ENCODE measurements at regions not wholly inside any gene's neighbourhood (a gene's known extent, or its start where the extent isn't known, plus 50 kb on each side); places are given as distances from the start of the nearest gene placed in this dataset.

DNA sequence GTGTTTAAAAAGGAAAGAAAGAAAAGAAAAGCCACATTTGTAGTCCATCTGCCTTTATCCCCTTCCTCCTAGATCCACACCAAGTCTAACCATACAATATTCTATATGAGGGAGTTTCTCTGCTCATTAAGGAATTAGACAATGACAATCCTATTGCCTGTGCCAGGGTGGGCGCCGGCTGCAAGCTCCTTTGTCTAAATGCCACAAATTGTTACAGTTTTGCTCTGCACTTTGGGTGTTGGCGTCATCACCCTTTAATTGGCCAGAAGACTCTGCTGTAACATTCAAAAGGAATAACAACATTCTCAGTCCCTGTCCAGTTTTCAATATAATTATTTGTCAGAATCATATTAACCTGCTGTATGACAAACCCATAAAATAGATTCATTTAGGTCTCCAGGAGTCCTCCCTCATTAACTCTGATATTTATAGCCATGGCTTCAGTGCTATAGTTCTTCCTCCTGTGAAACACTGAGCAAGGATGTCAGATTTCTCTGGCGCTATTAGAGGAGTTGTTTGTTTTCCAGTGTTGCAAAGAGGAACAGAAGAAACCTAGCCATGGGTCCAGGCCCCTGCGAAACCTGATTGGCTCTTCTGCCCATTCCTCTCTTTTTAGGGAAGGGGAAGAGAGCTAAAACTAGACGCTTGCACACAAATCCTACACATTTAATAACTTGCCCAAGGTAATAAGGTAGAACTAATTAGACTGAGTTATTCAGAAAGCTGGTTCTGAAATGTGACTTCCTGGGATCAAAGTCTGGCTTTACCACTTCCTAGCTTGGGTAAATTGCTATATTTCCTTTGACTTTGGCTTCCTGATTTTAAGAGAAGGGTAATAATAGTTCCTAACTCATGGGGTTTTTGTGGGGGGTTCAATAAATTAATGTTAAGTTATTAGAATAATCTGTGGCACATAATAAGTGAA, 112.4 kb downstream of the CD47 start:
- FAIRE-seq (no peak), DNase-seq (ENCODE audit: low read depth, low spot score) (no peak)
- no peaks in the 10 kb centered on the region for H3K9me1 ChIP-seq (ENCODE audit: control insufficient read depth, extremely low read depth, insufficient read depth, low read length)
- no peaks in the 10 kb centered on the region for H3K9me3 ChIP-seq (ENCODE audit: control insufficient read depth, low read depth, low read length)
- no peak overlapping the region for H2AFZ ChIP-seq (ENCODE audit: control insufficient read depth, low read length)
- H3K36me3 ChIP-seq (ENCODE audit: control insufficient read depth in 2 of 2, extremely low read depth in 1 of 2, insufficient read depth in 2 of 2, low read length in 2 of 2): no peaks in the 10 kb centered on the region
- TF ChIP-seq, protein P1, sequence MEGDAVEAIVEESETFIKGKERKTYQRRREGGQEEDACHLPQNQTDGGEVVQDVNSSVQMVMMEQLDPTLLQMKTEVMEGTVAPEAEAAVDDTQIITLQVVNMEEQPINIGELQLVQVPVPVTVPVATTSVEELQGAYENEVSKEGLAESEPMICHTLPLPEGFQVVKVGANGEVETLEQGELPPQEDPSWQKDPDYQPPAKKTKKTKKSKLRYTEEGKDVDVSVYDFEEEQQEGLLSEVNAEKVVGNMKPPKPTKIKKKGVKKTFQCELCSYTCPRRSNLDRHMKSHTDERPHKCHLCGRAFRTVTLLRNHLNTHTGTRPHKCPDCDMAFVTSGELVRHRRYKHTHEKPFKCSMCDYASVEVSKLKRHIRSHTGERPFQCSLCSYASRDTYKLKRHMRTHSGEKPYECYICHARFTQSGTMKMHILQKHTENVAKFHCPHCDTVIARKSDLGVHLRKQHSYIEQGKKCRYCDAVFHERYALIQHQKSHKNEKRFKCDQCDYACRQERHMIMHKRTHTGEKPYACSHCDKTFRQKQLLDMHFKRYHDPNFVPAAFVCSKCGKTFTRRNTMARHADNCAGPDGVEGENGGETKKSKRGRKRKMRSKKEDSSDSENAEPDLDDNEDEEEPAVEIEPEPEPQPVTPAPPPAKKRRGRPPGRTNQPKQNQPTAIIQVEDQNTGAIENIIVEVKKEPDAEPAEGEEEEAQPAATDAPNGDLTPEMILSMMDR (optimal IDR thresholded peaks at IDR 0.05 in 1 of 3, IDR thresholded peaks at IDR 0.05 in 1 of 3, conservative IDR thresholded peaks at IDR 0.05 in 1 of 3; ENCODE audit: extremely low read depth in 1 of 3, insufficient read depth in 2 of 3, low read length in 3 of 3): no peak
- dilution Hi-C loops (cut with MboI; ENCODE audit: extremely low pct_ligation_motif_present, low sequenced_read_pairs): no loop called here
- no peaks in the 10 kb centered on the region for H3K79me2 ChIP-seq (ENCODE audit: control insufficient read depth, insufficient read depth, low read length)
- H4K20me1 ChIP-seq (ENCODE audit: control insufficient read depth, extremely low read depth, insufficient read depth, low read length): no peaks in the 10 kb centered on the region
- H3K4me2 ChIP-seq (ENCODE audit: control insufficient read depth, extremely low read depth, insufficient read depth, low read depth, low read length): no peak overlapping the region
- H3K4me3 ChIP-seq (ENCODE audit: control insufficient read depth in 2 of 3, extremely low read depth in 1 of 3, insufficient read depth in 2 of 3, low read depth in 1 of 3, low read length in 3 of 3): no peak overlapping the region
- H3K9ac ChIP-seq (ENCODE audit: control insufficient read depth, extremely low read depth, insufficient read depth, low read length): no peak overlapping the region
- no peak overlapping the region for H3K27ac ChIP-seq (ENCODE audit: control insufficient read depth, insufficient read depth, low read length)
- H3K4me1 ChIP-seq (ENCODE audit: control insufficient read depth, extremely low read depth, insufficient read depth, low read length): peaks cover 9% of the 10 kb centered on the region
- H3K27me3 ChIP-seq (ENCODE audit: control insufficient read depth, extremely low read depth, insufficient read depth, low read length): no peaks in the 10 kb centered on the region

DNA sequence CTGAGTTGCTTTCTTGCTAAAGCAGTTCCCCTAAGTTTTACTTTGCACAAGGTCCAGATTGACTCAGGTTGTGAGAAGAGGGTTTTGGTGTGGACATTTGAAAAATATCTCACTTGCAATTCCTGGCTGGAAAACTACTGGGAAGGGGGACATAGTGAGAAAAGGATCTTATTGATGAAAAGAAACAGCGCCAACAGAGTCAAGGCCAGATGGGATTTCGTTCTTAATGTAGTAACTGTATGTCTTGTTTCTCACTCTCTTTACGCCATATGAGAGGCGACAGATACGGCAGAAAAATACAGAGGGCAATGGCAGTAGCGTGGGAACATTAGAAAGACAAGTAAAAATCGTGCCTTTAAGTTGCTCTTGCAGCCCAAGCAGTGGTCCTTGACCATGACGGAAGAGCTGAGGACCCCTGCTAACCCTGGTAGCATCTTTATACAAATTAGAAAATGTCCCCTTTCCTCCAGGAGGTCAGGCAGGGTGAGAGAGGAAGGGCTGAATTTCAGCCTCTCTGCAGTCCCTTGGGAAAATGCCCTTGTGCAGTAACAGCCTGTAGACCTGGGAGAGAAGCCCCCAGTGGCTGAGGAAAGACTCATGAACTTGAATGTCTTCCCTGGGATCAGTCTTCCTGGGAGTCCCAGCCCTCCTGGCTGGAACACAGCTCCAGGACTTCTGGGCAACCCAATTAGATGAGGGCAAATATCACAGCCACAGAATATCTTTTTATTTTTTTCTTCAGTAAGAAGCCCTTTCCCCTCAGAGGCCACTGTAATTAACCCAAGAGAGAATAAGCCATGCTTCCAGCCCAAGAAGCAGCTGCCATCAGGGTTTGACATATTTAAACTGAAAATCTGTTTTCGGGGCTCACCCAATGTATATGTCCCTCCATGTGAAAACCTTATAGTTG, 113.4 kb downstream of the CD47 start:
- Histone ChIP-seq H3K79me2 (ENCODE audit: control insufficient read depth, insufficient read depth, low read length) (no peaks in the 10 kb centered on the region), H3K9me1 (ENCODE audit: control insufficient read depth, extremely low read depth, insufficient read depth, low read length) (no peaks in the 10 kb centered on the region), H3K9ac (ENCODE audit: control insufficient read depth, extremely low read depth, insufficient read depth, low read length) (no peak overlapping the region), H3K27me3 (ENCODE audit: control insufficient read depth, extremely low read depth, insufficient read depth, low read length) (no peaks in the 10 kb centered on the region), H4K20me1 (ENCODE audit: control insufficient read depth, extremely low read depth, insufficient read depth, low read length) (no peaks in the 10 kb centered on the region), H3K4me3 (ENCODE audit: control insufficient read depth in 2 of 3, extremely low read depth in 1 of 3, insufficient read depth in 2 of 3, low read depth in 1 of 3, low read length in 3 of 3) (no peak overlapping the region), H3K9me3 (ENCODE audit: control insufficient read depth, low read depth, low read length) (no peaks in the 10 kb centered on the region), H3K4me2 (ENCODE audit: control insufficient read depth, extremely low read depth, insufficient read depth, low read depth, low read length) (no peak overlapping the region), H2AFZ (ENCODE audit: control insufficient read depth, low read length) (no peak overlapping the region), H3K4me1 (ENCODE audit: control insufficient read depth, extremely low read depth, insufficient read depth, low read length) (peaks cover 9% of the 10 kb centered on the region), H3K36me3 (ENCODE audit: control insufficient read depth in 2 of 2, extremely low read depth in 1 of 2, insufficient read depth in 2 of 2, low read length in 2 of 2) (no peaks in the 10 kb centered on the region), H3K27ac (ENCODE audit: control insufficient read depth, insufficient read depth, low read length) (no peak overlapping the region)
- TF ChIP-seq, protein P1 (optimal IDR thresholded peaks at IDR 0.05 in 1 of 3, IDR thresholded peaks at IDR 0.05 in 1 of 3, conservative IDR thresholded peaks at IDR 0.05 in 1 of 3; ENCODE audit: extremely low read depth in 1 of 3, insufficient read depth in 2 of 3, low read length in 3 of 3): no peak
- TF ChIP-seq EZH2 (IDR thresholded peaks at IDR 0.05; ENCODE audit: low read length): no peak
- dilution Hi-C loops (cut with MboI; ENCODE audit: extremely low pct_ligation_motif_present, low sequenced_read_pairs): no loop called here
- FAIRE-seq (no peak), DNase-seq (ENCODE audit: low read depth, low spot score) (no peak)

Data from keratinocyte (primary cell).